Fibroblast of villous mesenchyme (primary cell): ENCODE measurements at regions not wholly inside any gene's neighbourhood (a gene's known extent, or its start where the extent isn't known, plus 50 kb on each side); places are given as distances from the start of the nearest gene placed in this dataset.
"Not testable (repeated sequence)": the region's sequence is repeated elsewhere in the genome, so short reads cannot be mapped to it uniquely, and the experiment has no call there.

ENCODE experiments used
- DNase-seq: peaks from one replicate; pipeline ENCODE4 v3.0.0-alpha.2; 2010; ENCODE audit warnings: low read depth
- H3K4me3 ChIP-seq: 2 replicates; pipeline ENCODE4 v1.5.1; 2011; ENCODE audit warnings: low read depth, mild to moderate bottlenecking, low read length
- TF ChIP-seq, protein P1 (sequence below): IDR thresholded peaks from 2 replicates; pipeline ENCODE4 v1.5.1; 2012; ENCODE audit warnings: low read depth, mild to moderate bottlenecking, low read length; ENCODE audit not compliant: insufficient read depth

DNA sequence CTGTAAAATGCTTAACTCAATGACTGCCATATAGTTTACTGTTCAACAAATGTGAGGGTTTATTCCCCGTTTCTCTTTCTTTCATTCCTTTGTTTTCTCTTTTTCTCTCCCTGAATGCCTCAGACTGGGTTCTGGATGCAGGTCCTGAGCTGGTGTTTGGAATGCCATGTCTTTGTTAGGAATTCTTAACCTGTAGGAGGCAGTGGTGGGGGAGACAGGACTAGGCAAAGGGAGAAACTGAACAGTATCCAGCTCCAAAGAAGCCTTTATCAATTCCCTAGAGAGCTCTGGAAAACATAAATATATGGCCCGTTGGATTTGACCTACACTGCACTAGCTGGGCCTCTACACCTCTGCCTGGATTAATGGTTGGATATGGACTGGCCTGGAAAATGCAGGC lies 621.2 kb upstream of the SLC35B3 start:
- TF ChIP-seq, protein P1, sequence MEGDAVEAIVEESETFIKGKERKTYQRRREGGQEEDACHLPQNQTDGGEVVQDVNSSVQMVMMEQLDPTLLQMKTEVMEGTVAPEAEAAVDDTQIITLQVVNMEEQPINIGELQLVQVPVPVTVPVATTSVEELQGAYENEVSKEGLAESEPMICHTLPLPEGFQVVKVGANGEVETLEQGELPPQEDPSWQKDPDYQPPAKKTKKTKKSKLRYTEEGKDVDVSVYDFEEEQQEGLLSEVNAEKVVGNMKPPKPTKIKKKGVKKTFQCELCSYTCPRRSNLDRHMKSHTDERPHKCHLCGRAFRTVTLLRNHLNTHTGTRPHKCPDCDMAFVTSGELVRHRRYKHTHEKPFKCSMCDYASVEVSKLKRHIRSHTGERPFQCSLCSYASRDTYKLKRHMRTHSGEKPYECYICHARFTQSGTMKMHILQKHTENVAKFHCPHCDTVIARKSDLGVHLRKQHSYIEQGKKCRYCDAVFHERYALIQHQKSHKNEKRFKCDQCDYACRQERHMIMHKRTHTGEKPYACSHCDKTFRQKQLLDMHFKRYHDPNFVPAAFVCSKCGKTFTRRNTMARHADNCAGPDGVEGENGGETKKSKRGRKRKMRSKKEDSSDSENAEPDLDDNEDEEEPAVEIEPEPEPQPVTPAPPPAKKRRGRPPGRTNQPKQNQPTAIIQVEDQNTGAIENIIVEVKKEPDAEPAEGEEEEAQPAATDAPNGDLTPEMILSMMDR = no peak
- no peak overlapping the region for H3K4me3 ChIP-seq
- DNase-seq = no peak

- no peak overlapping the region for H3K4me3 ChIP-seq
- TF ChIP-seq, protein P1 = no peak
- no peak for DNase-seq
Observed at GRCh38 chr6:9044426-9044825, 609.1 kb upstream of the SLC35B3 start.

DNA sequence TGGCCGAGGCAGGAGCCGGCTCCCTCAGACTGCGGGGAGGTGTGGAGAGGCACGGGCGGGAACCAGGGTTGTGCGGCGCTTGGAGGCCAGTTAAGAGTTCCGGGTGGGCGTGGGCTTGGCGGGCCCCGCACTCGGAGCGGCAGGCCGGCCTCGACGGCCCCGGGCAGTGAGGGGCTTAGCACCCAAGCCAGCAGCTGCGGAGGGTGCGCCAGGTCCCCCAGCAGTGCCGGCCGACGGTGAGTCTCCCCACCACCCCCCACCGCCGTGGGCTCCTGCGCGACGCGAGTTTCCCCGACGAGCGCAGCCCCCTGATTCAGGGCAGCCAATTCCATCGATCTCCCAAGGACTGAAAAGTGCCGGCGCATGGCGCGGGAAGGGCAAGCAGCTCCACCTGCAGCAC lies 605.4 kb upstream of the SLC35B3 start:
- no peak overlapping the region for H3K4me3 ChIP-seq
- DNase-seq = no peak
- TF ChIP-seq, protein P1 = no peak

DNA sequence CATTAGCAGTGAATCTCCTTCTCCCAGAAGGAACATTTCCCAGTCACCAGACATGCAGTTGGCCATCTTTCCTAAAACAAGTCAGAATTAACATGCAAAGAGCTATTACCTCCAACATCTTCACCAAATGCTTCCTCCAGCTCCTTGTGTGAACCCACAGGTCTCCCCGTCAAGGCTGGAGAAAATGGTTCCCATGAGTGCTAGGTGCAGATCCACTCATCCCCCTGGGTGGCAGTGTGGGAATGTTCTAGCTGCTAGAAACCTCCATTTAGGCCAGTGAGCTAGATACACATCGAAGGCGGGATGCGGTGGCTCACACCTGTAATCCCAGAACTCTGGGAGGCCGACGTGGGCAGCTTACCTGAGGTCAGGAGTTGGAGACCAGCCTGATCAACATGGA lies 603.9 kb upstream of the SLC35B3 start:
- TF ChIP-seq, protein P1 = no peak
- no peak for DNase-seq
- no peak overlapping the region for H3K4me3 ChIP-seq

DNA sequence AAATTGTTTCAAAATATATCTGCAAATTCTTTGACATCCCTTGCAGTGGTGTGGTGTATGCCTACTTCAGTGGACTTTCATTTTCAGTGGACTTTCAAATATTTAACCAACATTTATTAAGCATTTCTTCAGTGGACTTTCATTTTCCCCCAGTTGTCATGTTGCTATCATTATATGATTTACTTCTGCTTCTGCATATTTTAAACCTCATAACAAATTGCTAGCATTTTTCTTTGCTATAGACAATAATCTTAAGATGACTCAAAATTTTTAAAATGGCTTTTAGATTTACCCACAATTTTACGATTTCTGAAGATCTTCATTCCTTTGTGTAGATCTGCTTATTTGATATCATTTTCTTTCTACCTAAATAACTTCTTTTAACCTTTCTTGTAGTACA lies 592.7 kb upstream of the SLC35B3 start:
- no peak overlapping the region for H3K4me3 ChIP-seq
- no peak for DNase-seq
- TF ChIP-seq, protein P1 = no peak

- TF ChIP-seq, protein P1 = no peak
- no peak for DNase-seq
- H3K4me3 ChIP-seq = no peak overlapping the region
Observed at GRCh38 chr6:9025796-9026394, 590.5 kb upstream of the SLC35B3 start.

DNA sequence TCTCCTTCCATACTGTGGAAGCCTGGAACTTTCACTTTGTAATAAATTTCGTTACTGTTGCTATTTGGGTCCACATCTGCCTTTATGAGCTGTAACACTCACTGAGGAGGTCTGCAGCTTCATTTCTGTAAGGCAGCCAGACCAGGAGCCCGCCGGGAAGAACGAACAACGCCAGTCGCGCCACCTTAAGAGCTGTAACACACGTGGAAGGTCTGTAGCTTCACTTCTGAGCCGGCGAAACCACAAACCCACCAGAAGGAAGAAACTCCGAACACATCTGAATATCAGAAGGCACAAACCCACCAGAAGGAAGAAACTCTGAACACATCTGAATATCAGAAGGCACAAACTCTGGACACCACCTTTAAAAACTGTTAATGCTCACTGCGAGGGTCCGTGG lies 589.9 kb upstream of the SLC35B3 start:
- H3K4me3 ChIP-seq = no peak overlapping the region
- no peak for DNase-seq
- TF ChIP-seq, protein P1 = no peak

- not testable (repeated sequence) for H3K4me3 ChIP-seq, DNase-seq
Observed at GRCh38 chr6:9024246-9024645, 588.9 kb upstream of the SLC35B3 start.
